GM12872 (cell line): ENCODE measurements at regions not wholly inside any gene's neighbourhood (a gene's known extent, or its start where the extent isn't known, plus 50 kb on each side); places are given as distances from the start of the nearest gene placed in this dataset.

ENCODE experiments used
- TF ChIP-seq, protein P1 (sequence below): IDR thresholded peaks from 3 replicates; pipeline ENCODE4 v1.5.1; 2011; ENCODE audit warnings: low read depth, mild to moderate bottlenecking, low read length, moderate library complexity; ENCODE audit not compliant: insufficient read depth

DNA sequence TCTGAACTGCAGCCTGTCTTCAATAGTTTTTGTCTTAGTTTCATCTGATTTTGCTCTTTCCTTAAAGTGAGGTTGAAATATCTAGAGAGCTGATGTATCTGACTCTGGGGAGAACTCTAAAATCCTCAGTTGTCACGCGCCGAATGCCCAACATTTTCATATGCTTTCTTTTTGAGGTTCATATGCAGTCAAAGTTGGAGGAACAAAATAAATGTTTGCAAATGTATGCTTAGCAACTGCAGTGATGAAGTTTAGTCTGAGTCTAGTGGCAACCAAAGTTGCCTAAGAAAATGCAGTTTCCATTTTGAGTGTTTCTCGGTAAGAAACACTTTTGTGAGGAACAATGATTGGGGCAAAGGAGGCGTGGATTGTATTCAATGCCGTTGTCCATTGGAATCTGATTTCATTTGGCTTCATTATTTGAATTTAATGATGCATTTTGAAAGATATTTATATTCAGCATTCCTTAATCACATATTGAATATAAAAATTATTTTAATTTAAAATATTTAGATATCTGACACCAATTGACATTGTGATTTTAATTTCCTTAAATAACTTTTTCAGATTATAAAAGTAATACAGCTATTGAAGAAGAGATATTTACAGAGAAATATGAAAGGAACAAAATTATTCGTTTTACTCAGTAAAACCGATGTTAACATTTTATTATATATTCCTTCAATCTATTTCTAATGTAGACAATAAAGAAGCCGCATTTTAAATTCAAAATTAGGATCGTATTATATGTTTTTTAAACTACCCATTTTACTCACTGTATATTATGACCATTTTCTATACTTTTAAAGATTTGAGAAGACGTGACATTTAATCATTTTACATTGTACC lies 122.0 kb downstream of the PLEKHG1 start:
- TF ChIP-seq, protein P1, sequence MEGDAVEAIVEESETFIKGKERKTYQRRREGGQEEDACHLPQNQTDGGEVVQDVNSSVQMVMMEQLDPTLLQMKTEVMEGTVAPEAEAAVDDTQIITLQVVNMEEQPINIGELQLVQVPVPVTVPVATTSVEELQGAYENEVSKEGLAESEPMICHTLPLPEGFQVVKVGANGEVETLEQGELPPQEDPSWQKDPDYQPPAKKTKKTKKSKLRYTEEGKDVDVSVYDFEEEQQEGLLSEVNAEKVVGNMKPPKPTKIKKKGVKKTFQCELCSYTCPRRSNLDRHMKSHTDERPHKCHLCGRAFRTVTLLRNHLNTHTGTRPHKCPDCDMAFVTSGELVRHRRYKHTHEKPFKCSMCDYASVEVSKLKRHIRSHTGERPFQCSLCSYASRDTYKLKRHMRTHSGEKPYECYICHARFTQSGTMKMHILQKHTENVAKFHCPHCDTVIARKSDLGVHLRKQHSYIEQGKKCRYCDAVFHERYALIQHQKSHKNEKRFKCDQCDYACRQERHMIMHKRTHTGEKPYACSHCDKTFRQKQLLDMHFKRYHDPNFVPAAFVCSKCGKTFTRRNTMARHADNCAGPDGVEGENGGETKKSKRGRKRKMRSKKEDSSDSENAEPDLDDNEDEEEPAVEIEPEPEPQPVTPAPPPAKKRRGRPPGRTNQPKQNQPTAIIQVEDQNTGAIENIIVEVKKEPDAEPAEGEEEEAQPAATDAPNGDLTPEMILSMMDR = no peak

DNA sequence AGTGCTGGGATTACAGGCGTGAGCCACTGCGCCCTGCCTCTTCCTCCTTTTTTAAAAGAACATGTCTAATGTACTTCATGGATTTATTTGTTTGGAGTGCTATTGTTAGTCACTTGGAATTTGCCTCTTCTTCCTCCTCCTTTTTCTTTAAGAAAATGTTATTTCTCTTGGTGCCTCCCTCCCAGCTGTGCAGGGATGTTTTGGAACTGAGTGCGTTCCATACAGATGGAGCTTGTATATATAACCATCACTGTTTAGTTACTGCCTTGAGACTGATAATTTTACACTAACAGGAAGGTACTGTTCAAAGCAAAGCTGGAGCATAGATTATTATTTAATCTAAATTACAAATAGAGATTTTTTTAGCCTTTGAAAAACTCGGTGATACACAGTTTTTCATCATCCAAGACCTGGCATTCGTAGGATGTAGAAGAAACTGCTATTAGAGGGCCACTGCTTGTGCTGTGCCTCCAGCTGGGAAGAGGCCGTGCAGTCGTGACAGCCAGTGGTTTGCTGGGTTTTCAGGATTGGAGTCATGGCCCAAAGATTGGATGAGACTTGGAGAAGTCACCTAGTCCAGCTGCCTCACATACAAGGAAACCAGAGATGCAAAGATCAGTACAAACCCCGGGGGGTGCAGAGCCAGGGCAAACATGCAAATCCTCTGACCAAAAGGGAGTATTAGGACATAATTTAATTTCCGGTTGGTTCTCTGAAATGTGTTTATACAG lies 123.1 kb downstream of the PLEKHG1 start:
- TF ChIP-seq, protein P1 = no peak

DNA sequence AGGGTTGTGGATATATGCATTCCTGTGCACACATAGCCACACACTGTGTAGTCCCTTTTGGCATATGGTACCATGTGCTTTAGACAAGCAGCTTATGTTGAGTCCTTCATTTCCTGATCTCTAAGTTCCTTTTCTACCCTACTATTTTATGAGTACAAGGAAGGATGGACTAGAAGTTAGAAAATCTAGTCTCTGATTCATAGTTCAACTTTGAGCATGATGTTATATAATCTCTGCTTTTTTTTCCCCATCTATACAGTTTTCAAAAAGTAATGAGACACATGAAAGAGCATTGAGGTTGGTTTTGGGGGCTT lies 123.6 kb downstream of the PLEKHG1 start:
- TF ChIP-seq, protein P1 = no peak

DNA sequence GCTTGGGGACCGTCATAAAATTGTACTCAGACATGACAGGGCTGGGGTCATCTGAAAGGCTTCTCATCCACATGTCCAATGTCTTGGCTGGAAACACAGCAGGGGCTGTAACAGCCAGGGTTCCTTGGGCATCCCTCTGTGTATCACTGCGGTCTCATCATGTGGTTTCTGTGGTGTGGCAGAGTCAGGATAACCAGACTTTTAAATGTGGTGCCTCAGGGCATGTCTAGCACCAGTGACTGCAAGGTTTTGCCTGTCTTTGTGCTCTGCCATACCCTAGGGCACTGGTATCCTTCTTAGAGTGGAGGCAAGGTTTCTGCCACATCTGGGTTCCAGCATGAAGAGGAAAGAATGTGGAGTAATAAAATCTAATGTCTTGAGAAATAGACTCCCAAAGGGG lies 124.2 kb downstream of the PLEKHG1 start:
- TF ChIP-seq, protein P1 = no peak

DNA sequence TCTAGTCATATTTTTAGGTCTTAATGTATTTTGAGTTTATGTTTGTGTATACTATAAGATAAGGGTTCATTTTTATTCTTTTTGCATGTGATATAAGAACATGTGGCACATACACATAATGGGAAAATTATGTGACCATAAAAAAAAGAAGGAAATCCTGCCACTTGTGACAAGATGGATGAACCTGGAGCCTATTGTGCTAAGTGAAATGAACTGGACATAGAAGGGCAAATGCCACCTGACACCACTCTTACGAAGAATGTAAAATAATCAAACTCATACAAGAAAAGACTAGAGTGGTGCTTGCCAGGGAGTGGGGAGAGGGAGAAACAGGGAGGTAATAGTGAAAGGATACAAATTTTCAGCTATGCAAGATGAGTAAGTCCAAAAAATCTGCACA lies 126.1 kb downstream of the PLEKHG1 start:
- TF ChIP-seq, protein P1 = no peak

DNA sequence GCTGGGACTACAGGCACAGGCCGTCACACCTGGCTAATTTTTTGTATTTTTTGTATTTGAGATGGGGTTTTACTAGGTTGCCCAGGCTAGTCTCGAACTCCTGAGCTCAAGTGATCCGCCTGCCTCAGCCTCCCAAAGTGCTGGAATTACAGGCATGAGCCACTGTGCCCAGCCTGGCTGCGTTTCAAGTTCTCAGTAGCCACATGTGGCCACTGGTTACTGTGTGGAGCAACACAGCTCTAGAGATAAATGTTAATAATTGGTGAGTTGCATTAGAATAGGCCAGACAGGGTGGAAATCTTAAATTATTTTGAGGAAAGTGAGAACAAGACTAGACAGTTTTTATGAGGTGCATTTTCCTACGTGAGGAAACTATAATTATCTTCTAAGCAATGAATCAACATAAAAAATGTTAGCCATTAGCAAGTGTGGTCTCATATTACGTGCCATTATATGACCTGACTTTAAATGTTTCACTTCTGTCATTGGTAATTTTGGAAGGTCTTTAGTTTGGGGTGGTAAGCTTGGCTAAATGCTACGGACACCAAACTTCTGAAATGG lies 129.6 kb downstream of the PLEKHG1 start:
- TF ChIP-seq, protein P1 = no peak

DNA sequence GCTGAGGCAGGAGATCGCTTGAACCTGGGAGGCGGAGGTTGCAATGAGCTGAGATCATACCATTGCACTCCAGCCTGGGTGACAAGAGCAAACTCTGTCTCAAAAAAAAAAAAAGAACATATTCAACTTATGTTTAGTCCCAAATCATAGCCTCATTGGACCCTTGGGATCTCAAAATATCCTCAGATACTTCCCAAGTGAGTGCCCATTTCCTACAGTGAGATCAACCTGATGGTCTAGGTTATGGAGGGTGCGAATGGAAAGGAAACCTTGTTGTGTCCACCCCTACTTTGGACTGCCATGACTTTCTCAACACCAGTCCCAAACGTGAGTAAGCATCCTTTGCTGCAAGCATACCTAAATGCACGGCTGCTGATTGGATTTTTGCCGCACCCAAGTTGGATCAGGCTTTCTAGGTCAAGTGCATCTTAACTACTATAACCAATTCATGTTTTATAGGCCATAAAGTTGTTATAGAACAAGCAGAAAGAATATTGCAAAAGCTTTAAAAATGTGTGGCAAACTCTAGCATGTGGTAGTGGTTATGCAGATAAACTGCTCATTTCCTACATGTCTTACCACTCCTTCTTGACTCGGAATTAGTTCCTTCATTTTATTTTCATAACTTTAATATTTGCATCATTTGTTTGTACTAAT lies 131.2 kb downstream of the PLEKHG1 start:
- TF ChIP-seq, protein P1 = no peak
